GM19035 (cell line): ENCODE measurements at regions not wholly inside any gene's neighbourhood (a gene's known extent, or its start where the extent isn't known, plus 50 kb on each side); places are given as distances from the start of the nearest gene placed in this dataset.

Source experiments
- ATAC-seq: cut with Tn5 transposase; IDR thresholded peaks from one replicate; pipeline ENCODE4 v1.9.1; 2021; ENCODE audit not compliant: unreplicated experiment

- no peak for ATAC-seq
Observed at GRCh38 chr9:87236546-87236945, 261.1 kb upstream of the DAPK1 start.

- ATAC-seq, result no peak
Observed at GRCh38 chr9:87237336-87237735, 260.3 kb upstream of the DAPK1 start.

- no peak for ATAC-seq
Observed at GRCh38 chr9:87238545-87238944, 259.1 kb upstream of the DAPK1 start.

- no peak for ATAC-seq
Observed at GRCh38 chr9:87239312-87239711, 258.4 kb upstream of the DAPK1 start.

- no peak for ATAC-seq
Observed at GRCh38 chr9:87243602-87244001, 254.1 kb upstream of the DAPK1 start.

GRCh38 chr9:87245271-87245670 is 252.4 kb upstream of the DAPK1 start:
- ATAC-seq, result no peak

- no peak for ATAC-seq
Observed at GRCh38 chr9:87247097-87247496, 250.6 kb upstream of the DAPK1 start.

- no peak for ATAC-seq
Observed at GRCh38 chr9:87249029-87249428, 248.6 kb upstream of the DAPK1 start.

- ATAC-seq, result no peak
Observed at GRCh38 chr9:87250205-87250604, 247.5 kb upstream of the DAPK1 start.

- ATAC-seq, result no peak
Observed at GRCh38 chr9:87255431-87256155, 242.1 kb upstream of the DAPK1 start.

GRCh38 chr9:87256973-87257372 is 240.7 kb upstream of the DAPK1 start:
- no peak for ATAC-seq

- ATAC-seq, result peak; percentile 60
Observed at GRCh38 chr9:87259543-87260518, 237.8 kb upstream of the DAPK1 start.

GRCh38 chr9:87263291-87263690 is 234.4 kb upstream of the DAPK1 start:
- no peak for ATAC-seq

- no peak for ATAC-seq
Observed at GRCh38 chr9:87266697-87267096, 231.0 kb upstream of the DAPK1 start.

- no peak for ATAC-seq
Observed at GRCh38 chr9:87267251-87268070, 230.2 kb upstream of the DAPK1 start.

GRCh38 chr9:87269296-87270176 is 228.1 kb upstream of the DAPK1 start:
- no peak for ATAC-seq

- no peak for ATAC-seq
Observed at GRCh38 chr9:87270221-87270847, 227.3 kb upstream of the DAPK1 start.

GRCh38 chr9:87270848-87271234 is 226.8 kb upstream of the DAPK1 start:
- no peak for ATAC-seq

- ATAC-seq, result no peak
Observed at GRCh38 chr9:87271696-87272477, 225.8 kb upstream of the DAPK1 start.
